ENCODE measurements at regions not wholly inside any gene's neighbourhood (a gene's known extent, or its start where the extent isn't known, plus 50 kb on each side); places are given as distances from the start of the nearest gene placed in this dataset.
A peak's percentile ranks its signal among the peaks of the same experiment; 100 is the strongest.
"Not testable (repeated sequence)": the region's sequence is repeated elsewhere in the genome, so short reads cannot be mapped to it uniquely, and the experiment has no call there.

- DNase-seq (ENCODE audit: low read depth, low spot score) = no peak
Observed at GRCh38 chrX:125198546-125198945, 121.1 kb upstream of the TEX13C start.

GRCh38 chrX:125202591-125203248, 117.0 kb upstream of the TEX13C start:
- DNase-seq (ENCODE audit: low read depth, low spot score) = no peak

GRCh38 chrX:125203365-125203736, 116.3 kb upstream of the TEX13C start:
- no peak for DNase-seq (ENCODE audit: low read depth, low spot score)

GRCh38 chrX:125203737-125204578, 115.7 kb upstream of the TEX13C start:
- peak; percentile 23 for DNase-seq (ENCODE audit: low read depth, low spot score)

GRCh38 chrX:125204681-125205132, 115.0 kb upstream of the TEX13C start:
- no peak for DNase-seq (ENCODE audit: low read depth, low spot score)

- peak; percentile 60 for DNase-seq (ENCODE audit: low read depth, low spot score)
Observed at GRCh38 chrX:125205133-125205917, 114.3 kb upstream of the TEX13C start.

GRCh38 chrX:125205918-125206665, 113.6 kb upstream of the TEX13C start:
- no peak for DNase-seq (ENCODE audit: low read depth, low spot score)

- peak; percentile 70 for DNase-seq (ENCODE audit: low read depth, low spot score)
Observed at GRCh38 chrX:125210146-125210545, 109.5 kb upstream of the TEX13C start.

GRCh38 chrX:125219852-125220251, 99.8 kb upstream of the TEX13C start:
- DNase-seq (ENCODE audit: low read depth, low spot score) = no peak

- DNase-seq (ENCODE audit: low read depth, low spot score) = no peak
Observed at GRCh38 chrX:125236955-125237354, 82.7 kb upstream of the TEX13C start.

- DNase-seq (ENCODE audit: low read depth, low spot score) = no peak
Observed at GRCh38 chrX:125248931-125249330, 70.7 kb upstream of the TEX13C start.

- DNase-seq (ENCODE audit: low read depth, low spot score) = not testable (repeated sequence)
Observed at GRCh38 chrX:125255759-125256158, 63.9 kb upstream of the TEX13C start.

GRCh38 chrX:125262836-125263235, 56.8 kb upstream of the TEX13C start:
- DNase-seq (ENCODE audit: low read depth, low spot score) = no peak

- DNase-seq (ENCODE audit: low read depth, low spot score) = no peak
Observed at GRCh38 chrX:125266153-125266660, 53.5 kb upstream of the TEX13C start.
